Suprapubic skin (tissue), 4 donors: ENCODE measurements at regions not wholly inside any gene's neighbourhood (a gene's known extent, or its start where the extent isn't known, plus 50 kb on each side); places are given as distances from the start of the nearest gene placed in this dataset.

Experiments
- DNase-seq, 2 donors: peaks; one replicate each; pipeline ENCODE4 v3.0.0-alpha.2; 2019; ENCODE audit warnings: low spot score in 2 of 2
- H3K27ac ChIP-seq: fragments of 200-600 bp; sonication (generic); one replicate; pipeline ENCODE4 v1.5.1; 2019
- H3K27me3 ChIP-seq: fragments of 200-600 bp; sonication (generic); one replicate; pipeline ENCODE4 v1.5.1; 2019
- H3K36me3 ChIP-seq: fragments of 200-600 bp; sonication (generic); one replicate; pipeline ENCODE4 v1.5.1; 2019
- H3K4me1 ChIP-seq: fragments of 200-600 bp; sonication (generic); one replicate; pipeline ENCODE4 v1.5.1; 2019
- H3K4me3 ChIP-seq: fragments of 200-600 bp; sonication (generic); one replicate; pipeline ENCODE4 v1.5.1; 2019; ENCODE audit warnings: mild to moderate bottlenecking
- H3K9me3 ChIP-seq: fragments of 200-600 bp; sonication (generic); one replicate; pipeline ENCODE4 v1.5.1; 2019
- CTCF ChIP-seq, 2 donors: fragments of 200-600 bp in 1 of 2; fragments of 450-650 bp in 1 of 2; sonication (generic) in 1 of 2; IDR thresholded peaks; one replicate each; pipeline ENCODE4 v1.5.1; 2016 to 2019; ENCODE audit warnings: antibody characterized with exemption in 2 of 2, mild to moderate bottlenecking in 1 of 2, moderate library complexity in 1 of 2
- EP300 ChIP-seq: sonication (generic); formaldehyde crosslinking; IDR thresholded peaks from one replicate; pipeline ENCODE4 v1.6.1; 2017; ENCODE audit warnings: antibody characterized with exemption
- POLR2A ChIP-seq, 2 donors: fragments of 450-650 bp; IDR thresholded peaks; one replicate each; pipeline ENCODE4 v1.6.1; 2017; ENCODE audit warnings: antibody characterized with exemption in 2 of 2, mild to moderate bottlenecking in 2 of 2, moderate library complexity in 2 of 2
- POLR2AphosphoS5 ChIP-seq, 3 donors: sonication (generic); formaldehyde crosslinking; IDR thresholded peaks; one replicate each; pipeline ENCODE4 v1.6.1; 2017; ENCODE audit warnings: antibody characterized with exemption in 3 of 3
- WGBS: methylation state at CpG from one replicate; pipeline ENCODE4 v1.1.5; 2018; 5-methylcytosine and 5-hydroxymethylcytosine counted together

DNA sequence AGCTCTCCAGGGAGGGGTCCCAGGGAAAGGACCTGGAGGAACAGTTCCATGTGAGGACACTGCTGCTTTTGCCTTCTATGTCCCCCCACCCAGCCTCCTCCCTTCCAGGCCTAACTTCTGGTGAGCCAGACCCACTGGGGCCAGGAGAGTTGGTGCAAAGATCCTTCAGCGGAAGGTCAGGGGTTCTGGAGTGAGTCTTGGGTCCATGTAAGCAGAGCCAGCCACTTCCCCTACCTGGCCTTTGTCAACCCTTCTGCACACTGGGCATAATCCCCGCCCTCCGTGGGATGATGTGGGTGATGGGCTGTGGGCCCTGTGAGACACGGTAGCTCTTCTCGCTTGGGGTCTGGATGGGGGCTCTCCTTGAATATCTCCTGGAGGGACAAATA is 76.9 kb downstream of the RHOB start:
- no peak for DNase-seq
- H3K4me3 ChIP-seq: no peak overlapping the region
- H3K36me3 ChIP-seq: no peaks in the 10 kb centered on the region
- 96% methylated on average over 5 of the region's 5 CpGs for WGBS
- no peak for TF ChIP-seq EP300
- no peak for TF ChIP-seq POLR2A (IDR thresholded peaks at IDR 0.05)
- no peak for TF ChIP-seq CTCF (IDR thresholded peaks at IDR 0.05)
- TF ChIP-seq POLR2AphosphoS5 (IDR thresholded peaks at IDR 0.05): no peak
- no peaks in the 10 kb centered on the region for H3K9me3 ChIP-seq
- H3K27ac ChIP-seq: no peak overlapping the region
- peaks cover 19% of the 10 kb centered on the region for H3K4me1 ChIP-seq
- H3K27me3 ChIP-seq: no peaks in the 10 kb centered on the region

DNA sequence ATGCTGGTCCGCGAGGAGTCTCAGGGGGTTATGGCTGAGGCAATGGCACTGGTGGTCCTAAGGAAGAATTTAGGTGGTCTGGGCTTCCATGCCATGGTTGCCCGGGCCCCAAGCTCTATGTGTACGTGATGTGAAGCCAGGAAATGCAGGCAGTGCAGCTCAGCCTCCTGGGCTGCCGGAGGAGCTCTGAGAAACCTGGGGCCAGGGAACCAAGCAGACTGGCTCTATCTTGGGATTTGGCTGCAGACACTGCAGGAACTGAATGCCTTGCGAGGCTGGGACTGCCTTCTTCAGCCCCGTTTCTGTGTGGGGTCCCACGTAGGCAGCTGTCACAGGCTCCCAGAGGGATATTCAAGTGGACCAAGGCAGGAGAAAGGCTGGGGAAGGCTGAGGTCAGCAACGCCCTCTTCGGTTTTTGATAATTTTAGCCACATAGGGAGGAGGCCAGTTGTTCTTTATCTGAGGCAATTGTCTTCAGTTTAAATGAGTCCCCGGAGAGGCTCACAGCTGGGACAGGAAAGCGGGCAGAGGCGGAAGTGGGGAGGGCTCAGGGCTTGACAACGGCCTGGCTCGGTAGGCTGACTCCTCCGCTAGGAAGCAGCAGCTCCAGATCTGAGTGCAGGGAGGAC is 77.7 kb downstream of the RHOB start:
- Histone ChIP-seq H3K4me3 (no peak overlapping the region), H3K36me3 (no peaks in the 10 kb centered on the region), H3K9me3 (no peaks in the 10 kb centered on the region), H3K4me1 (peaks cover 19% of the 10 kb centered on the region), H3K27me3 (no peaks in the 10 kb centered on the region), H3K27ac (peak overlapping the region; percentile 76)
- 55% methylated on average over 15 of the region's 16 CpGs for WGBS
- DNase-seq: peak in 1 of 2 donors; percentile 91
- TF ChIP-seq POLR2A (IDR thresholded peaks at IDR 0.05) (no peak), EP300 (no peak), POLR2AphosphoS5 (IDR thresholded peaks at IDR 0.05) (peak in 2 of 3 donors; percentile 9 to 30), CTCF (IDR thresholded peaks at IDR 0.05) (no peak)

DNA sequence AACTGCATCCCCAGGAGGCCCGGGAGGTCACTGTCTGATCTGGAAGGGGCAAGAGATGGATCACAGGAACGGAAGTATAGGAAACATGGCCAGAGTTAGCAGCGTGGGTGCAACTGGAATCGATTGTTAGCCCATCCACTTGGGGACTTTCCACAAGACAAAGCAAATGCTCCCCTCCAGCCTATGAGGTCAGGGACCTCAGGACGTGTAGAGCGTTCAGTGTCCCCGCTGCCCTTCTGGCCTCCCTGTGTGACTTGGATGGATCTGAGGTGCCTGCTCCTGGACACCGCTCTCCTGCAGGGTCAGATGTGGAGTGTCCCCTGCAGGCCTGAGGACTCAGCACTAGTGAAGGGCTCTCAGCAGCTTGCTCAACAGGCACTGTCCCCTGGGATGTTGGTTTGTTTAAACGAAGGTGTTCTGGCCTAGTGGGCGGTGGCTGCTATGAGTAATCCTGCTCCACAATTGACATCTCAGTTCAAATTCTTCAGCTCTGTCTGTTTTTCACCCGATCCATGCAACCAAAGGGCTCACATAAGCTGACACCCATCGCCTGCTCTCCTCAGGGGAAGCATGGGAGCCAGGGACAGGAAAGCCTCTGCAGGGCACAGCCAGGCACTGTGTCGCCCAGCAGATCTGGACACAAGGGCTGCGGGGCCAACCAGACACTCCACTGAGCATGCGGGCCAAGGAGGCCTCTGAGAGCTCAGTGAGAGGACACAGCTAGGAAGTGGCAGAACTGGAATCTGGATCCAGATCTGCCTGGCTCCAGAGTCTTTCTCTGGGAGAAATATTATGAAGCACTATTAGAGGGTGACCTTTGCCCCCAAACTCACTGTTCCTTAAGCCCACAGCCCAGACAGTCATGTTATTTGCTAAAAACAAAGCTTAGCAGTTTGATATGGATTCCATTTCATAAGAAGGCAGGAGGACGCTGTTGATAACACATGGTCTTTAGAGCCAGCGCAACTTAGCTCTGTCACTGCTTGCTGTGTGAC is 78.5 kb downstream of the RHOB start:
- H3K27ac ChIP-seq: peak overlapping the region; percentile 76
- no peaks in the 10 kb centered on the region for H3K36me3 ChIP-seq
- DNase-seq: peak in 1 of 2 donors; percentile 75
- no peak overlapping the region for H3K4me3 ChIP-seq
- WGBS: 62% methylated on average over 16 of the region's 17 CpGs
- TF ChIP-seq EP300 (no peak), CTCF (IDR thresholded peaks at IDR 0.05) (peak in 1 of 2 donors; percentile 19), POLR2AphosphoS5 (IDR thresholded peaks at IDR 0.05) (peak in 1 of 3 donors; percentile 11)
- no peaks in the 10 kb centered on the region for H3K27me3 ChIP-seq
- H3K4me1 ChIP-seq: peaks cover 19% of the 10 kb centered on the region
- no peaks in the 10 kb centered on the region for H3K9me3 ChIP-seq

DNA sequence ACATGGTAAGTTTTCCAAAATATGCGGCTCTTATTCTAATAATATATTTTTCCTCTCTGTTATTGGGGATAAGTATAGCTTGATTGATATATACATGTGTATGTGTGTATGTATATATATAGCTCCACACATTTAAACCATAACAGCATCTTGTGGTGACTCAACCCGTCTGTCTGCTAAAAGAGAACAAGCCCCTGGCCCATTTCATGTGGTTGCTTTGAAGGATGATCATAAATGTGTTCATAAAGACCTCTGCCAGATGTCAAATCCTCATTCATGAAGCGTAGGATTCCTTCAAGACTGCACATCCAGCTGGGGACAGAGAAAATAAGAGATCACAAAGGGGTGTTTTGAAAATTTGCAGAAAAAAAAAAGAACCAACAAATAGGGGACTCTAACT is 79.3 kb downstream of the RHOB start:
- no peak for DNase-seq
- no peak for TF ChIP-seq POLR2AphosphoS5 (IDR thresholded peaks at IDR 0.05)
- no peak for TF ChIP-seq CTCF (IDR thresholded peaks at IDR 0.05)
- no peak for TF ChIP-seq EP300
- TF ChIP-seq POLR2A (IDR thresholded peaks at IDR 0.05): no peak
- peaks cover 19% of the 10 kb centered on the region for H3K4me1 ChIP-seq
- WGBS: 86% methylated on average over 3 of the region's 3 CpGs
- no peaks in the 10 kb centered on the region for H3K9me3 ChIP-seq
- no peaks in the 10 kb centered on the region for H3K27me3 ChIP-seq
- no peak overlapping the region for H3K27ac ChIP-seq
- no peaks in the 10 kb centered on the region for H3K36me3 ChIP-seq
- H3K4me3 ChIP-seq: no peak overlapping the region

GRCh38 chr2:20526708-20527107 is 79.8 kb downstream of the RHOB start:
- no peaks in the 10 kb centered on the region for H3K36me3 ChIP-seq
- no peaks in the 10 kb centered on the region for H3K9me3 ChIP-seq
- no peak overlapping the region for H3K27ac ChIP-seq
- H3K27me3 ChIP-seq: no peaks in the 10 kb centered on the region
- no peak overlapping the region for H3K4me3 ChIP-seq
- peaks cover 24% of the 10 kb centered on the region for H3K4me1 ChIP-seq
- no peak for DNase-seq
- TF ChIP-seq EP300: no peak
- TF ChIP-seq CTCF (IDR thresholded peaks at IDR 0.05): no peak
- TF ChIP-seq POLR2A (IDR thresholded peaks at IDR 0.05): no peak
- TF ChIP-seq POLR2AphosphoS5 (IDR thresholded peaks at IDR 0.05): no peak
- WGBS: 78% methylated on average over 5 of the region's 5 CpGs
